GM21576 (cell line): ENCODE measurements at regions not wholly inside any gene's neighbourhood (a gene's known extent, or its start where the extent isn't known, plus 50 kb on each side); places are given as distances from the start of the nearest gene placed in this dataset.

ENCODE experiments used
- ATAC-seq: cut with Tn5 transposase; IDR thresholded peaks from one replicate; pipeline ENCODE4 v1.9.1; 2021; ENCODE audit warnings: mild to moderate bottlenecking, moderate library complexity; ENCODE audit not compliant: unreplicated experiment

DNA sequence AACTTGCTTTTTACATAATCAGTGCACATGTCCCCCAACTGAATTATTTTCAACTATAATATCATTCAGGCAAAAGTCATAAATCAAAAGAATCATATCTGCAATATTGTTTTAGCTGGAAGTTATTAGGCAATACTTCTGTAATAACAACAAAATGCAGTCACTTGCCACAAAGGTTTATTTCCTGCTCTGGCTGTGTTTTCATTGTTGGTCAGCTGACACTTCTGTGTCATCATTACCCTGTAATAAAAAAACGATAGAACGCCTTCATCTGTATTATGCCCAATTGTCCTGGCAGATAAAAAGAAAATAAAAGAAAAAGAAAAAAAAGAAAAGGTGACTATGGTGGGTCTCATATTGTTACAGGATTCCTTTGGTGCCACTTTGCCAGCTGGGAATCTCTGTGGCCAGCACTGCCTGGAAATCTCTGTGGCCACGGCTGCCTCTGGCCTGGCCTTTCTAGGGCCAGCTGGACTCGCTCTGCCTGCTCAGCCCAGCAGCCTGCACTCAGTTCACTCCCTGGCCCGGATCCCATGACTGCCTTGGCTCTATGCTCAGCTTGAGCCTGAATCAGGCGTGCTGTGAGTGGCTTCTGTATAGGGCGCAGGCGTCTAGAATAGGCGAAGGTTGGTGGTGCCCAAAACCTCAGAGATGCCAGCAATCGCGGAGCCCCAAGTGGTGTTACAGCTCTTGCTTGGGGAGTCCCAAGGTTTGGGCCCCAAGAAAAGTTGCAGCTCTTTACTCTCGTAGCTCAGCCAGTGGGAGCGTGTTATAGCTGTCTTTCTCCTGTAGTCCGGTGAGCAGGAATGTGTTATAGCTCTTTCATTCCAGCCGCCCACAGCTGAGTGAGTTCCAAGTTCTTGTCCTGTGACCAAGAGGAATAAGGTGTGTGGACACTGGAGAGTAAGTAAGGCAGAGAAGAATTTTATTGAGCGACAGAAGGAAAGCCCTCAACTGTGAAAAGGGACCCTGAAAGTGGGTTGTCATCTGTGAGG lies 1227.1 kb downstream of the SLITRK1 start:
- ATAC-seq, result no peak

DNA sequence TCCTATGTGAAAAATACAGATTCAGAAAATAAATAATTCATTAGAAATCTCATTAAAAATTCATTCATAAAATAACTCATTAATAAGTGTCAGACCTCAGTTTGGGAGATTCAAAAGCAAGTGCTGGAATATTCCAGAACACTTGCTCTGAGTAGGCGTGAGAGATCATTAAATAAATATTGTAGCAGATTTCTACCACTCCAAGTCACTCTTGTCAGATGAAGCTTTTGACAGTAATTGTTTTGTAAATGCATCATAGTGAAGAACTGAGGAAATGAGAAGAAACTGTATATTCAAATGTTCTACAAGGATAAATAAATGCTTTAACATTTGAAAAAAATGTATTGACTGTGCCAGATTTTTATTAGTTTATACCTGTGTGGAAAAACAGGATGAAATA lies 1228.1 kb downstream of the SLITRK1 start:
- ATAC-seq, result no peak

DNA sequence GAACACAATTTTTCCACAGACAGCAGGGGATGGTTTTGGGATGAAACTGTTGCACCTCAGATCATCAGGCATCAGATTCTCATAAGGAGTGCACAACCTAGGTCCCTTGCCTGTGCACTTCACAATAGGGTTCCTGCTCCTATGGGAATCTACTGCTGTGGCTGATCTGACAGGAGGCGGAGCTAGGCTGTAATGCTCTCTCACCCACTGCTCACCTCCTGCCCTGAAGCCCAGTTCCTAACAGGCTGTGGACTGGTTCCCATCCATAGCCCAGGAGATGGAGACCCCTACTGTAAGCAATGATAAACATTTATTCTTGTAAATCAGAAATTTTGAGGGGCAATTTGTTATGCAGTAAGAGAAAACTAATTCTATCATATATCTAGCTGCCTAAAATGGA lies 1234.7 kb downstream of the SLITRK1 start:
- ATAC-seq, result no peak

DNA sequence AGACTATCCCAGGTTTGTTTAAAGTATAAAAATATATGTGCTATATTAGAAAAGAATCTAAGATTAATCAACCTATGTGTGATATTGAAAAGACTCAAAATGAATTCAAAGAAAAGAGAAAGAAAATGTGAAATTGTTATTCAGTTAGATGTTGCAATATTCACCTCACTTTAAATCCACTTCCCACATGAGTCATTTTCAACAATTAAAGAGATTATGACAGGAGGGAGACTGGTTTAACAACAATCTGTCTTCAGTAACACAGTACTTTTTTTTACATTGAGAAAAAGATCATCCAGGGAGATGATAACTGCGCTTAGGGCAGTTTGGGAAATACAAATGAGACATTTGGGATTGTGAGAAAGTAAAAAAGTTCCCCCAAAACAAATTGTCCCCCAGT lies 1246.2 kb downstream of the SLITRK1 start:
- no peak for ATAC-seq

DNA sequence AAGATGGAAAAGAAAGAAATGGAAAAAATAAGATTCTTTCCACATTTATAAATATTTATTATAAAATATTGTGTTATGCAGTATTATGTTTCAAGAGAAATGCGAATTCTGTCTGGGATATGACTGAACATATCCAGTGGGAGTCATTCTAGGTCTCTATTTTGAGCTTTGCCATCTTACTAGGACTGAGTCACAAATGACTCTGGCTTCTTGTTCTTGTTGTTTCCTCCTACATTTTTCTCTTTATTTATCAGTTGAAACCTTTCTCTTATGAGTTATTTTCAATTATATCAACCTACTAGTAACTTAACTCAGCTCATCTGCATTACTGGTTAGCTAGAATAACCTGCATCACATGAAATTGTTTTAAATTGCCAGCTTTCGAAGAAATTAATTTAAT lies 1247.3 kb downstream of the SLITRK1 start:
- ATAC-seq, result no peak

DNA sequence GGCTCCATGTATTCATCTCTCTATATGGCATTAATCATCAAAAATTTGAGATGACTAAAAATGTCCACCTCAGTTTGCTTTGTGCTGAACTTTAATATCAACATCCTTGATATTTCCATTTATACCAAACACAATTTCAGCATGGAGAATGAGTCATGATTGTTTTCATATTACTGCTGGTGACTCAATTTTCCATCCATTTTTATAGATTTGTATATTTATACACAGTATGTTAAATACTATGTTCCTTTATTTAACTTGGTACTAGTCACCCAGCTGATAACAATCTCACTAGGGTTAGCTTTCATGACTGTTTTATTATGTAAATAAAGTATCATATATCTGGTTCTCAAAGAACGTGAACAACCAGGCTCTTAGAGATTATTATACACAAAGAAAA lies 1255.1 kb downstream of the SLITRK1 start:
- no peak for ATAC-seq

DNA sequence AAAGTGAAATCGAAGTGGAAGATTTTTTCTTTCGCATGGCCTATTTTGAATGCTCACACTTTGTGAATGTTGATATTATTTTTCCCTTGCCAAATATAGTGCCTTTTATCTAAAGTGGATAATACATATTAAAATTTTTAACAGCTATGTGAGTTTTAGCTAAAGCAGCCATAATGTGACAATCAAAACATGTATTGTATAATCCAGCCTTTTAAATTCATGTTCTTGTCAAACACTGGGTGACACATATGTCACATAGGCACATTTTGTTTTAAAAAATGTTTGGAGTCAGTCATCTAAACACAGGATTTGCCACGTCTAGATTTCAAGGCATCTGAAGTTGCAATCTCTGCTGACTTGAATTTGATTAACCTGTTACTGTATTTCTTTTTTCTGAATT lies 1256.6 kb downstream of the SLITRK1 start:
- ATAC-seq, result no peak

DNA sequence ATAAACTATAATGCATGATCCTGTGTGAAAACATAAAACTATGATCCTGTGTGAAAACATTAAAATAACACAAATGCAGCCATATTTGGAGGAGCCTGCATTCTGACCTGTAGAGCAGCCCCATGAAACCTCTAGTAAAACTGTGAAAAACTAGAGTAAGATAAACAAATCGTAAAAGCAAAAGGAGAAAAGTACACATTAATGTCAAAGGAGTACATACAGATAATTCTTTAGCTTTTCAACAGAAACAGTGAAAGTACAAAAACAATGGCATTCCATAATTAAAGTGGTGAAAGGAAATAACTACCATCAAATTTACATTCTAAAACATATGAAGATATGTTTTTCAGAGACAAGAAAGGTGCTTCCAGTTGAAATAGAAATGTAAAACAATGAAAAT lies 1267.2 kb downstream of the SLITRK1 start:
- ATAC-seq, result no peak

DNA sequence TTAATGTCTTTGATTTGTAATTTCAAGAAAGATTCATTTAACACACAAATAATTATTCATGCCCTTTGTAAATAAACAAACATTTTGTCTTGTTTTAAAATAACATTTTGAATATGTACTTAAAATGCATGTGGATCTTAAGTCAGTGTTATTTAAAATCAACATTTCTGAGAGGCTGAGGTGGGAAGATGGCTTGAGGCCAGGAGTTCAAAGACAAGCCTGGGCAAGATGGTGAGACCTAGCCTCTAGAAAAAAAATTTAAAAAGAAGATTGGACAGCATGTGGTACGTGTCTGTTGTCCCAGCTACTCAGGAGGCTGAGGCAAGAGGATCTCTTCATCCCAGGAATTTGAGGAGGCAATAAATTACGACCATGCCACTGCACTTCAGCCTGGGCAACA lies 1268.2 kb downstream of the SLITRK1 start:
- no peak for ATAC-seq

DNA sequence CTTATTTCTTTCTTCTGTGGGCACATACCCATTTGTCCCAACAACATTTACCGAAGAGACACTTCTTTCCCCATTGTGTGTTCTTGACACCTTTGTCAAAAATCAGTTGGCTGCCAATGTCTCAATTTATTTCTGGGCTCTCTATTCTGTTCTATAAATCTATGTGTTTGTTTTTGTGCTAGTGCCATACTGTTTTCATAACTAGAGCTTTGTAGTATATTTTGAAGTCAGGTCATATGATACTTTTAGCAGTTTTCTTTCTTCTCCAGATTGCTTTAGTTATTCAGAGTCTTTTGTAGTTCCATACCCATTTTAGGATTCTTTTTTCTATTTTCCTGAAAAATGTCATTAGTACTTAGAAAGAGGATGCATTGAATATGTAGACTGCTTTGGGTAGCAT lies 1276.3 kb downstream of the SLITRK1 start:
- no peak for ATAC-seq

DNA sequence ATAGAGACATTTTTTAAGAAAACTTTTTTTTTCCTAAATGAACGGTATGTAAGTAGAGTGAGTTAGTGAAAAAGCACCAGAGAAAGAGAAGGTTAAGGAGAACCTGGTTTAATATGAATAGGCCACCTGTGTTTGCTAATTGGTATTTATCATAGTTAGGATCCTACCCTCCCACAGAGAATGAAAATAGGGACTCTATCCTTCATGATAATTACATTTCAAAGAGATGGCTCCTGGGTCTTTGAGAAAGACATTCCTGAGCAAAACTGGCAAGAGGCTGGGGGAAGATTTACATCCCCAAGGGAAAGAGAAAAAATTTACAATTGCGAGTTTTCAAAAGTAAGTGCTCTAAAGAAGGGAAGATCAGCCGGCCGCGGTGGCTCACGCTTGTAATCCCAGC lies 1284.5 kb downstream of the SLITRK1 start:
- no peak for ATAC-seq

DNA sequence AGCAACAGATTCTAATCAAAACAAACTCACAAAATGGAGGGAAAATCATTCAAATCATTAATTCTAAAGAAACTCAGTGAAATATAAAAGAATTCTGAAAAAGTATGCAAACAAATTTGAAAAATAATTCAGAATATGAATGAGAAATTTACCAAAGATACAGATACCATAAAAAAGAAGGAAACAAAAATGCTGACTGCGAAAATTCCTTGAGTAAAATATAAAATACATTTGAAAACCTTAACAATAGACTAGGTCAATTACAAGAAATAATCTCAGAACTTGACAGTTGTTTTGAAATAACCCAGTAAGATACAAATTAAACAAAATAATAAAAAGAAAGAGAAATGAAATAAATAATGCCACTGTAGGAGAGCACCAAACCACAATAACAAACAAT lies 1289.0 kb downstream of the SLITRK1 start:
- no peak for ATAC-seq

DNA sequence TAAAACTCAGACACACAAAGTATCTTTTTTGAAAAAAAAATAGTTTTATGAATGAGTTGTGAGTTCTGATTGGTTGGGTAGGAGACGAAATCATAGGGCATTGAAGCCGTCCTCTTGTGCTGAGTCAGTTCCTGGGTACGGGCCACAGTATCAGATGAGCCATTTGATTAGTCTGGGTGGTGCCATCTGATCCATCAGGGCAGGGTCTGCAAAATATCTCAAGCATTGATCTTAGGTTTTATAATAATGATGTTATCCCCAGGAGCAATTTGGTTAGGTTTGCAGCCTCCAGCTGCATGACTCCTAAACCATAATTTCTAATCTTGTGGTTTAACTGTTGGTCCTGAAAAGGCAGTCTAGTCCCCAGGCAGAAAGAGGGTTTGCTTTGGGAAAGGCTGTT lies 1310.6 kb downstream of the SLITRK1 start:
- no peak for ATAC-seq

DNA sequence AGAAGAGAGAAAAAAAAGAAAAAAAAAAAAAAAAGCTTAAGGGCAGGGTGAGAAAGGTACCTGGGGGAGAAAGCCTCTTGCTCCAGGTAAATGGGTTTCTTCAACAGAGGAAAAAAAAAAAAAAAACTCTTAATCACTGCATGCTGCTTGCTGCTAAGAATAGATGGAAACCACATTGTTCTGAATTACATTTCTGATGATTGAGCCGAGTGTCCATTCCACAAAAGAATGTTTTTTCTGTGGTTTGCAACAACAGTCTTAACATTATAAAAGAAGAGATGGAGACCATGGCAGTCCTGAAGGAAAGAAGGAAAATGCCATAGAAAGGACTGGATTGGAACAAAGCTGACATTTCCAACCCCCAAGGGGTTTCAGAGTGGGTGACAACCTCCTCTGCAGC lies 1312.7 kb downstream of the SLITRK1 start:
- no peak for ATAC-seq

DNA sequence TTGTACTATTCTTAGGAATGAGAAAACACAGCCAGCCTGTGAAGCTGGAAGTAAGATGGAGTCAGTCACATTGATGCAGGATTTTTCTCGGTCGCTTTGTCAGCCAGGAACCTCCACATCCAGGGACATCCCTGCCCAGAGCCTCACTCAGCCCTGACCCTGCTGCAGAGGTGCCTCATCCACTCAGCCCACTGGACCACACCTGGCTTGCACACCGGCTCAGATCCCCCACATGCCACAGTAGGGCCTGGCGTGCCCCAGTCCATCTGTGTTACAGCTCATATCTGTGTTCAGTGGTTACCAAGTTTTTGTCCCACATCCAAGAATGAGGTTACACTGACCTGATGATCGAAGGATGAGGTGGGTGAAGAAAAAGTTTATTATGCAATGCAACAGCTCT lies 1315.4 kb downstream of the SLITRK1 start:
- no peak for ATAC-seq

DNA sequence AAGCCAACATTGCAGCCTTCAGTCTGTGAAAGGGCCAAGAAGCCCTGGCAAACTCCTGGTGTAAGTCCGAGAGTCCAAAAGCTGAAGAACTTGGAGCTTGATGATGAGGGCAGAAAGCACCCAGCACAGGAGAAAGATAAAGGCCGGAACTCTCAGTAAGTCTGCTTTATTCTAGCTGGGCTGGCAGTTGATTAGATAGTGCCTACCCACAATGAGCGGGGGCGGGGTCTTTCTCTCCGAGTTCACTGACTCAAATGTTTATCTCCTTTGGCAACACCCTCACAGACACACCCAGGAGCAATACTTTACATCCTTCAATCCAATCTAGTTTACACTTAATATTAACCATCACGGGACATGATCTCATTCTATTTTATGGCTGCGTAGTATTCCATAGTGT lies 1317.1 kb downstream of the SLITRK1 start:
- no peak for ATAC-seq

DNA sequence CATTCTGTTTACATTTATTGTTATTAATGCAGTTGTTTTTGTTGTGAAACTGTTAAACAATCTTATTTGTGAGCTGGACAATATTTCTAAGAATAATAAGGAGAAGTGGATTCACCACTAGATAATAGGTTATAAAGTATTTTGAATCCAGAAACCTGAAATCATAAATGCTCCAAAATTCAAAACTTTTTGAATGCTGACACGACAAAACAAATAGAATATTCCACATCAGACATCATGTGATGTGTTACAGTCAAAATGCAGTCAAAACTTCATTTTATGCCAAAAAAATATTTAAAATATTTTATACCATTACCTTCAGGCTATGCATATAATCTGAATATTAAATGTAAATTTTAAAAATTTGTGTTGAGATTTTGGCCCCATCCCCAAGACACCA lies 1321.4 kb downstream of the SLITRK1 start:
- no peak for ATAC-seq

DNA sequence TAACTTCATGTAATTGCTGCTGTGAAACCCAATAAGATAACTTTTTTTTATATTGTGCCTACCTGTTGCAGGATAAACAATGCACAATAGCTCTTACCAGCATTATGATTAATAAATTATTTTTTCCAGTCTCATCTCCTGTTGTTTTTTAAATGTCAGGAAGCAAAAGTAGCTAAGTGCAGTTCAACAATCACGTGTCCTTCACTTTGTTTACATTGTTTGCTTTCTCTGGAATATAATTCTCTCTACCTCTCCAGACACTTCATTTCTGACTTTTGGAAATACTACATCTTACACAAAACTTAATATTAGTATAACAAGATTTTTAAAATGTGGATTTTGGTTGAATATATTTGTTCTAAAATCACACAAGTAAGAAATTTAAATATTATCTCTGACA lies 1359.4 kb downstream of the SLITRK1 start:
- ATAC-seq, result no peak

DNA sequence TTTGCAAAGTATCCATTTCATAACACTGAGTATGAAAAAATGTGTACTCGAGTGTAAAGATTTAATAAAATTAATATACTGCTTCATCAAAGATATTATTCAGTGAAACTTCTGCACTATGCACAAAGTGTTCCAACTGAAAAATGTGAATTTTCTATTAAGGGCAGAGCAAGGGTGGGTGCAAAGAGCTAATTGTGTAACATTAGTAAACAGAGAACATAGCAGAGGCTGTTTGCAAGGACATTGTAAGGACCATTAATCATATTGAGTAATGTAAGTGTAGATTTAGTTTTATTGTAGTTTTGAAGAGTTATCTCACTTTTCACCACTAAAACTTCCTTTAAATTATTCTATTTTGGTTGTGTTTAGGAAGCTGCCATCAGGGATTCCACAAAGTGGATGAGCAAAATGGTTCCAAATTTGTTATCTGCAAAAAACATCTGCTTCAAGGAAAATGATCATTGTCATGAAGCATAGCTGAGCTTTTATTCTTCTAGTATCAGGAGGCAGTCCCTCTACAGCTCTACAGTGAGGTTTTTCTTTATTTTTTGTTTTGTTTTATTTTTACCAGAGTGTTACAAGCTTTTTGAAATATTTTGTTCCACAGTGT lies 1375.4 kb downstream of the SLITRK1 start:
- ATAC-seq, result no peak

DNA sequence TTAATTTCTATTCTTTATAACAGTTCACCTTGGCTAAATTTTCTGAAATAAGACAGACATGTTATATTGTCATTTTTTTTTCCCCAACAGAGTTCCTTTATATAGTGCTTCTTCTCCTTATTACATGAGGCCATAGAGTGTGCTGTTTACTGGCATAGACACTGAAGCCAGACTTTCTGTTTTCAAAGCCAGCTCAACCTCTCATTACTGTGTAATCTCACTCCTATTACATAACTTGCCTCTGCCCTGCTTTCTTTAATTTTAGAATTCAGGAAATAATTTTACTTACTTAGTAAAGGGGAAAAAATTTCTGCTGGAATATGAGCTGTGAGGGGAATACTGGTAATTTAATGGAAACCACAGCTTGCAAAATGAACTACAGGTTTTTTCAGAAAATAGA lies 1380.4 kb downstream of the SLITRK1 start:
- no peak for ATAC-seq

DNA sequence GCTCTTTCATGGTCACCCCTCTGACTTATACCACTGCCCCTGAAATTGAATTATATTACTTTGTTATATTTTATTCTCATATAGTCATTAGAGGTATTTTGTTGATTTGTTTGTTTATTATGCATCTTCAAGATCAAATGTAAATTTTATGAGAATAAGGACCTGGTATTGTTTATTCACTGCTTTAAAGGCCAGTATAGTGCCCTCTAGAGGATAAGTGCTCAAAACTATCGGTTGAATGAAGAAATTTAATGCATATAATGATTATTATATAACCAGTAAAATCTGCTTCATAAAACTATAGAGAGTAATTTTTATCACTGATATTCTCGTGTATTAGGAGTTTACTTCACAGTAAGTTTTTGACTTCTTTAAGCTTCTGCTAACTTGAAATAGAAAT lies 1401.9 kb downstream of the SLITRK1 start:
- no peak for ATAC-seq

DNA sequence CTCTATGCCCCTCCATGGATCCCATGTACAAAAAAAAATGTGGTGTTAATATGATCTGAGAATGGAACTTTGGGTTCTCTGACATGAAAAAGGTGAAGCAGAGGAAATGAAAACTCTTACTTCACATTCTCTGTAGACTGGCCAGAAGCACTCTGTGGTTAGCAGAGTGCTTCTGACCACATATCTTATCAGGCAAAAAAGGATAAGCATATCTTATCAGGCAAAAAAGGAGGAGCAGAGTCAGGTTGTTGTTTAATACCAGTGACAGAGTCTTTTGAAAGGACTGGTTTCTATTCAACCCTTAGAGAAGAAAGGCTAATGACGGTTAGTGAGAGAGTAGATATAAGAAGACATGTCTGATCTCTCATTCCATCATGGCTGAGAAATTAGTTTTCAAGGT lies 1404.8 kb downstream of the SLITRK1 start:
- ATAC-seq, result no peak
